ENCODE measurements at regions not wholly inside any gene's neighbourhood (a gene's known extent, or its start where the extent isn't known, plus 50 kb on each side); places are given as distances from the start of the nearest gene placed in this dataset.

GRCh38 chr13:21938636-21939035 is 267.8 kb downstream of the FGF9 start:
- H3K36me3 ChIP-seq (ENCODE audit: control insufficient read depth in 4 of 4, insufficient read depth in 4 of 4, low read length in 3 of 4), result no peaks in the 10 kb centered on the region
- no peak for DNase-seq
- POLR2A ChIA-PET, result no interaction called here
- no peak overlapping the region for H3K4me3 ChIP-seq (ENCODE audit: control insufficient read depth in 1 of 7, extremely low read depth in 1 of 7, insufficient read depth in 4 of 7, low read depth in 2 of 7, low read length in 6 of 7)
- CTCF ChIA-PET, result interaction anchor here (0.6 kb wide), 1 partner anchor 212 kb away, joined by 3 read pairs; no protein-coding TSS in a partner anchor
- no peaks in the 10 kb centered on the region for H3K4me1 ChIP-seq (ENCODE audit: control extremely low read depth in 1 of 4, control insufficient read depth in 4 of 4, insufficient read depth in 4 of 4, low read length in 3 of 4)
- WGBS (ENCODE audit: insufficient coverage), result 91% methylated on average over 6 of the region's 7 CpGs
- H3K27ac ChIP-seq (ENCODE audit: insufficient read depth in 1 of 2, low read depth in 1 of 2, low read length in 2 of 2, poor library complexity in 1 of 2, severe bottlenecking in 2 of 2), result no peak overlapping the region
- H3K27me3 ChIP-seq (replicated peaks in 2 of 5; ENCODE audit: control insufficient read depth in 4 of 5, insufficient read depth in 5 of 5, low read length in 4 of 5), result no peaks in the 10 kb centered on the region
- H3K9me3 ChIP-seq (ENCODE audit: control extremely low read depth in 1 of 5, control insufficient read depth in 4 of 5, insufficient read depth in 2 of 5, low read depth in 1 of 5, low read length in 4 of 5), result peaks cover 0 to 2% (median 0%) of the 10 kb centered on the region in 5 experiments

GRCh38 chr13:21942061-21942460 is 271.2 kb downstream of the FGF9 start:
- DNase-seq, result no peak
- Histone ChIP-seq H3K4me3 (ENCODE audit: control insufficient read depth in 1 of 7, extremely low read depth in 1 of 7, insufficient read depth in 4 of 7, low read depth in 2 of 7, low read length in 6 of 7) (no peak overlapping the region), H3K36me3 (ENCODE audit: control insufficient read depth in 4 of 4, insufficient read depth in 4 of 4, low read length in 3 of 4) (no peaks in the 10 kb centered on the region), H3K27me3 (replicated peaks in 2 of 5; ENCODE audit: control insufficient read depth in 4 of 5, insufficient read depth in 5 of 5, low read length in 4 of 5) (no peaks in the 10 kb centered on the region), H3K4me1 (ENCODE audit: control extremely low read depth in 1 of 4, control insufficient read depth in 4 of 4, insufficient read depth in 4 of 4, low read length in 3 of 4) (no peaks in the 10 kb centered on the region), H3K9me3 (ENCODE audit: control extremely low read depth in 1 of 5, control insufficient read depth in 4 of 5, insufficient read depth in 2 of 5, low read depth in 1 of 5, low read length in 4 of 5) (peaks cover 0 to 19% (median 12%) of the 10 kb centered on the region in 5 experiments), H3K27ac (ENCODE audit: insufficient read depth in 1 of 2, low read depth in 1 of 2, low read length in 2 of 2, poor library complexity in 1 of 2, severe bottlenecking in 2 of 2) (no peak overlapping the region)
- POLR2A ChIA-PET, result no interaction called here
- CTCF ChIA-PET, result no interaction called here
- 95% methylated on average over 2 of the region's 7 CpGs for WGBS (ENCODE audit: insufficient coverage)

- no peak for DNase-seq
- no peaks in the 10 kb centered on the region for H3K27me3 ChIP-seq (replicated peaks in 2 of 5; ENCODE audit: control insufficient read depth in 4 of 5, insufficient read depth in 5 of 5, low read length in 4 of 5)
- no peak overlapping the region for H3K27ac ChIP-seq (ENCODE audit: insufficient read depth in 1 of 2, low read depth in 1 of 2, low read length in 2 of 2, poor library complexity in 1 of 2, severe bottlenecking in 2 of 2)
- H3K36me3 ChIP-seq (ENCODE audit: control insufficient read depth in 4 of 4, insufficient read depth in 4 of 4, low read length in 3 of 4), result no peaks in the 10 kb centered on the region
- H3K9me3 ChIP-seq (ENCODE audit: control extremely low read depth in 1 of 5, control insufficient read depth in 4 of 5, insufficient read depth in 2 of 5, low read depth in 1 of 5, low read length in 4 of 5), result peaks cover 0 to 21% (median 12%) of the 10 kb centered on the region in 5 experiments
- POLR2A ChIA-PET, result no interaction called here
- no peaks in the 10 kb centered on the region for H3K4me1 ChIP-seq (ENCODE audit: control extremely low read depth in 1 of 4, control insufficient read depth in 4 of 4, insufficient read depth in 4 of 4, low read length in 3 of 4)
- H3K4me3 ChIP-seq (ENCODE audit: control insufficient read depth in 1 of 7, extremely low read depth in 1 of 7, insufficient read depth in 4 of 7, low read depth in 2 of 7, low read length in 6 of 7), result no peak overlapping the region
- CTCF ChIA-PET, result no interaction called here
These were observed 273.7 kb downstream of the FGF9 start for GRCh38 chr13:21944610-21945009.

- 95% methylated on average over 2 of the region's 3 CpGs for WGBS (ENCODE audit: insufficient coverage)
These were observed 274.3 kb downstream of the FGF9 start for GRCh38 chr13:21945195-21945594.

GRCh38 chr13:21946964-21947363 is 276.1 kb downstream of the FGF9 start:
- POLR2A ChIA-PET, result no interaction called here

More at GRCh38 chr13:21945195-21945594, 274.3 kb downstream of the FGF9 start:
- Histone ChIP-seq H3K27me3 (replicated peaks in 2 of 5; ENCODE audit: control insufficient read depth in 4 of 5, insufficient read depth in 5 of 5, low read length in 4 of 5) (no peaks in the 10 kb centered on the region), H3K9me3 (ENCODE audit: control extremely low read depth in 1 of 5, control insufficient read depth in 4 of 5, insufficient read depth in 2 of 5, low read depth in 1 of 5, low read length in 4 of 5) (peaks cover 0 to 21% (median 12%) of the 10 kb centered on the region in 5 experiments), H3K27ac (ENCODE audit: insufficient read depth in 1 of 2, low read depth in 1 of 2, low read length in 2 of 2, poor library complexity in 1 of 2, severe bottlenecking in 2 of 2) (no peak overlapping the region), H3K4me1 (ENCODE audit: control extremely low read depth in 1 of 4, control insufficient read depth in 4 of 4, insufficient read depth in 4 of 4, low read length in 3 of 4) (no peaks in the 10 kb centered on the region), H3K36me3 (ENCODE audit: control insufficient read depth in 4 of 4, insufficient read depth in 4 of 4, low read length in 3 of 4) (no peaks in the 10 kb centered on the region), H3K4me3 (ENCODE audit: control insufficient read depth in 1 of 7, extremely low read depth in 1 of 7, insufficient read depth in 4 of 7, low read depth in 2 of 7, low read length in 6 of 7) (no peak overlapping the region)
- POLR2A ChIA-PET, result no interaction called here
- DNase-seq, result no peak
- CTCF ChIA-PET, result no interaction called here

GRCh38 chr13:21948769-21949474 is 278.0 kb downstream of the FGF9 start:
- Histone ChIP-seq H3K4me1 (ENCODE audit: control extremely low read depth in 1 of 4, control insufficient read depth in 4 of 4, insufficient read depth in 4 of 4, low read length in 3 of 4) (no peaks in the 10 kb centered on the region), H3K9me3 (ENCODE audit: control extremely low read depth in 1 of 5, control insufficient read depth in 4 of 5, insufficient read depth in 2 of 5, low read depth in 1 of 5, low read length in 4 of 5) (peaks cover 0 to 19% (median 10%) of the 10 kb centered on the region in 5 experiments), H3K4me3 (ENCODE audit: control insufficient read depth in 1 of 7, extremely low read depth in 1 of 7, insufficient read depth in 4 of 7, low read depth in 2 of 7, low read length in 6 of 7) (no peak overlapping the region), H3K27ac (ENCODE audit: insufficient read depth in 1 of 2, low read depth in 1 of 2, low read length in 2 of 2, poor library complexity in 1 of 2, severe bottlenecking in 2 of 2) (no peak overlapping the region), H3K27me3 (replicated peaks in 2 of 5; ENCODE audit: control insufficient read depth in 4 of 5, insufficient read depth in 5 of 5, low read length in 4 of 5) (no peaks in the 10 kb centered on the region), H3K36me3 (ENCODE audit: control insufficient read depth in 4 of 4, insufficient read depth in 4 of 4, low read length in 3 of 4) (no peaks in the 10 kb centered on the region)
- POLR2A ChIA-PET, result no interaction called here
- CTCF ChIA-PET, result no interaction called here
- 66% methylated on average over 6 of the region's 15 CpGs for WGBS (ENCODE audit: insufficient coverage)
- peak in 2 of 3 donors; percentile 18 to 26 for DNase-seq

More at GRCh38 chr13:21946964-21947363, 276.1 kb downstream of the FGF9 start:
- Histone ChIP-seq H3K9me3 (ENCODE audit: control extremely low read depth in 1 of 5, control insufficient read depth in 4 of 5, insufficient read depth in 2 of 5, low read depth in 1 of 5, low read length in 4 of 5) (peaks cover 0 to 21% (median 12%) of the 10 kb centered on the region in 5 experiments), H3K4me1 (ENCODE audit: control extremely low read depth in 1 of 4, control insufficient read depth in 4 of 4, insufficient read depth in 4 of 4, low read length in 3 of 4) (no peaks in the 10 kb centered on the region), H3K27me3 (replicated peaks in 2 of 5; ENCODE audit: control insufficient read depth in 4 of 5, insufficient read depth in 5 of 5, low read length in 4 of 5) (no peaks in the 10 kb centered on the region), H3K4me3 (ENCODE audit: control insufficient read depth in 1 of 7, extremely low read depth in 1 of 7, insufficient read depth in 4 of 7, low read depth in 2 of 7, low read length in 6 of 7) (no peak overlapping the region), H3K36me3 (ENCODE audit: control insufficient read depth in 4 of 4, insufficient read depth in 4 of 4, low read length in 3 of 4) (no peaks in the 10 kb centered on the region), H3K27ac (ENCODE audit: insufficient read depth in 1 of 2, low read depth in 1 of 2, low read length in 2 of 2, poor library complexity in 1 of 2, severe bottlenecking in 2 of 2) (no peak overlapping the region)
- CTCF ChIA-PET, result interaction anchor here (0.6 kb wide), 1 partner anchor 77 kb away, joined by 3 read pairs; no protein-coding TSS in a partner anchor
- 93% methylated on average over 5 of the region's 6 CpGs for WGBS (ENCODE audit: insufficient coverage)
- no peak for DNase-seq

- ChIA-PET POLR2A (interaction anchor here (0.6 kb wide), 1 partner anchor 95 kb away, joined by 3 read pairs; no protein-coding TSS in a partner anchor), CTCF (no interaction called here)
- DNase-seq, result no peak
- Histone ChIP-seq H3K9me3 (ENCODE audit: control extremely low read depth in 1 of 5, control insufficient read depth in 4 of 5, insufficient read depth in 2 of 5, low read depth in 1 of 5, low read length in 4 of 5) (peaks cover 0 to 11% (median 3%) of the 10 kb centered on the region in 5 experiments), H3K27me3 (replicated peaks in 2 of 5; ENCODE audit: control insufficient read depth in 4 of 5, insufficient read depth in 5 of 5, low read length in 4 of 5) (no peaks in the 10 kb centered on the region), H3K4me3 (ENCODE audit: control insufficient read depth in 1 of 7, extremely low read depth in 1 of 7, insufficient read depth in 4 of 7, low read depth in 2 of 7, low read length in 6 of 7) (no peak overlapping the region), H3K36me3 (ENCODE audit: control insufficient read depth in 4 of 4, insufficient read depth in 4 of 4, low read length in 3 of 4) (no peaks in the 10 kb centered on the region), H3K4me1 (ENCODE audit: control extremely low read depth in 1 of 4, control insufficient read depth in 4 of 4, insufficient read depth in 4 of 4, low read length in 3 of 4) (no peaks in the 10 kb centered on the region), H3K27ac (ENCODE audit: insufficient read depth in 1 of 2, low read depth in 1 of 2, low read length in 2 of 2, poor library complexity in 1 of 2, severe bottlenecking in 2 of 2) (no peak overlapping the region)
- 70% methylated on average over 2 of the region's 6 CpGs for WGBS (ENCODE audit: insufficient coverage)
These were observed 279.1 kb downstream of the FGF9 start for GRCh38 chr13:21949818-21950429.

All from common myeloid progenitor, CD34-positive (primary cell).